Fibroblast of lung (primary cell): ENCODE measurements at regions not wholly inside any gene's neighbourhood (a gene's known extent, or its start where the extent isn't known, plus 50 kb on each side); places are given as distances from the start of the nearest gene placed in this dataset.

Source experiments
- CTCF ChIP-seq, 2 donors: IDR thresholded peaks in 1 of 2; conservative IDR thresholded peaks in 1 of 2; 1 replicate in 1 of 2; 2 replicates in 1 of 2; pipeline ENCODE4 v1.5.1; 2011 to 2012; ENCODE audit warnings: low read length in 2 of 2, control low read depth in 1 of 2, inconsistent platforms in 1 of 2, low read depth in 1 of 2, mild to moderate bottlenecking in 1 of 2
- EZH2 ChIP-seq: IDR thresholded peaks from 2 replicates; pipeline ENCODE4 v1.5.1; 2012; ENCODE audit warnings: low read length, control low read depth, mild to moderate bottlenecking; ENCODE audit errors: missing control alignments

- TF ChIP-seq CTCF (conservative IDR thresholded peaks at IDR 0.05 in 1 of 2, IDR thresholded peaks at IDR 0.05 in 1 of 2; ENCODE audit: low read depth in 1 of 2, low read length in 2 of 2) (no peak), EZH2 (no peak)
Measured at GRCh38 chr7:132030883-132031282, 474.5 kb upstream of the PODXL start.
